Chondrocyte (in vitro differentiated cells): ENCODE measurements at regions not wholly inside any gene's neighbourhood (a gene's known extent, or its start where the extent isn't known, plus 50 kb on each side); places are given as distances from the start of the nearest gene placed in this dataset.

Experiments
- DNase-seq: peaks from one replicate; pipeline ENCODE4 v3.0.0; 2021; ENCODE audit warnings: mixed read lengths, low spot score
- H3K27ac Mint-ChIP-seq: one replicate; pipeline ENCODE4 v1.8.0; 2021; ENCODE audit warnings: mild to moderate bottlenecking, moderate library complexity, mixed read lengths; ENCODE audit not compliant: unreplicated experiment
- H3K27me3 Mint-ChIP-seq: 2 replicates; pipeline ENCODE4 v1.8.0; 2021; ENCODE audit warnings: low read depth, mixed read lengths
- H3K36me3 Mint-ChIP-seq: 2 replicates; pipeline ENCODE4 v1.8.0; 2021; ENCODE audit warnings: low read depth, mixed read lengths
- H3K4me1 Mint-ChIP-seq: 2 replicates; pipeline ENCODE4 v1.8.0; 2021; ENCODE audit warnings: low read depth, mild to moderate bottlenecking, mixed read lengths
- H3K4me3 Mint-ChIP-seq: one replicate; pipeline ENCODE4 v1.8.0; 2021; ENCODE audit warnings: mild to moderate bottlenecking, moderate library complexity, mixed read lengths; ENCODE audit not compliant: unreplicated experiment
- H3K9me3 Mint-ChIP-seq: 2 replicates; pipeline ENCODE4 v1.8.0; 2021; ENCODE audit warnings: low read depth, mixed read lengths
- TF ChIP-seq, protein P1 (sequence below): fragments of 200-600 bp; sonication (generic); IDR thresholded peaks from 2 replicates; pipeline ENCODE4 v1.5.0; 2021; ENCODE audit warnings: antibody characterized with exemption, mild to moderate bottlenecking, moderate library complexity

GRCh38 chr1:90510143-90510542 is 207.0 kb downstream of the BARHL2 start:
- no peaks in the 10 kb centered on the region for H3K36me3 Mint-ChIP-seq
- peaks cover 14% of the 10 kb centered on the region for H3K27me3 Mint-ChIP-seq
- H3K4me1 Mint-ChIP-seq = no peaks in the 10 kb centered on the region
- TF ChIP-seq, protein P1, sequence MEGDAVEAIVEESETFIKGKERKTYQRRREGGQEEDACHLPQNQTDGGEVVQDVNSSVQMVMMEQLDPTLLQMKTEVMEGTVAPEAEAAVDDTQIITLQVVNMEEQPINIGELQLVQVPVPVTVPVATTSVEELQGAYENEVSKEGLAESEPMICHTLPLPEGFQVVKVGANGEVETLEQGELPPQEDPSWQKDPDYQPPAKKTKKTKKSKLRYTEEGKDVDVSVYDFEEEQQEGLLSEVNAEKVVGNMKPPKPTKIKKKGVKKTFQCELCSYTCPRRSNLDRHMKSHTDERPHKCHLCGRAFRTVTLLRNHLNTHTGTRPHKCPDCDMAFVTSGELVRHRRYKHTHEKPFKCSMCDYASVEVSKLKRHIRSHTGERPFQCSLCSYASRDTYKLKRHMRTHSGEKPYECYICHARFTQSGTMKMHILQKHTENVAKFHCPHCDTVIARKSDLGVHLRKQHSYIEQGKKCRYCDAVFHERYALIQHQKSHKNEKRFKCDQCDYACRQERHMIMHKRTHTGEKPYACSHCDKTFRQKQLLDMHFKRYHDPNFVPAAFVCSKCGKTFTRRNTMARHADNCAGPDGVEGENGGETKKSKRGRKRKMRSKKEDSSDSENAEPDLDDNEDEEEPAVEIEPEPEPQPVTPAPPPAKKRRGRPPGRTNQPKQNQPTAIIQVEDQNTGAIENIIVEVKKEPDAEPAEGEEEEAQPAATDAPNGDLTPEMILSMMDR = no peak
- H3K27ac Mint-ChIP-seq = no peak overlapping the region
- no peak overlapping the region for H3K4me3 Mint-ChIP-seq
- no peaks in the 10 kb centered on the region for H3K9me3 Mint-ChIP-seq
- no peak for DNase-seq

DNA sequence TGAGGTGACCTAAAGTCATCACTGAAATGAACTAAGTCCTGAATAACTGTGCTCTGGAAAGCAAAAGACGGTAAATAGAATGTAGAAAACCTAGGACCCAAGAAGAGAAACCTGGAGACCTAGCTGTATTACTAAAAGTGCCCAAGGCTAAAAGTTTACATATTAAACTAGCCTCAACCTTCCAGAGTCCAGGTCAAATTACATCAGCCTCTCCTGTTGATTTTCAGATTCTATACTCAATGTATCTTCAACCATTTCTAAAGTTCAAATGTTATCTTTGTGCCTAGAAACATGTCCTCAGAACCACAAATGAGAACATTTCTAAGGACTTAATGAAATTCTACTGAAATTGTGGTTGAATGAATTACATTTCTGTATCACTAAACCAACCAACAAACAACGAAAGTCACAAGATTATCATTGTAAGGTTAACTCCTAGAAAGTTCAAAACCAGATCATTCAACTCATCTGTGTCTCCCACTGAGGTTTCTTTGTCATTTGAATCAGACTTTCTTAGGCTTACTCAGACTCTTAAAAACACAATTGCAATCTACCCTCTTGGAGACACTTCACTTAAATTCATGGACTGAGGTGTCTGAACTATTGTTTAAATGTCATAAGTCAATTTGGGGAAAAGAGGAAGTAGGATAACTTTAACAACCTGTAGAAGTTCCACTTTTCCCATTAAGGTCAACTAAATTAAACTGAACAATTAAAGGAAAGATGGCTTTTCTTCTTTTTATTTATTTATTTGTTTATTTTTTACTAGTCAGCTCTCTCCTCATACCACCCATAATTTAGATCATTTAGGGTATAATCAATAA is 207.7 kb downstream of the BARHL2 start:
- no peak overlapping the region for H3K27ac Mint-ChIP-seq
- H3K4me1 Mint-ChIP-seq = no peaks in the 10 kb centered on the region
- no peak for DNase-seq
- no peaks in the 10 kb centered on the region for H3K36me3 Mint-ChIP-seq
- TF ChIP-seq, protein P1 = no peak
- no peak overlapping the region for H3K4me3 Mint-ChIP-seq
- peaks cover 14% of the 10 kb centered on the region for H3K27me3 Mint-ChIP-seq
- no peaks in the 10 kb centered on the region for H3K9me3 Mint-ChIP-seq

GRCh38 chr1:90508376-90509167 is 208.5 kb downstream of the BARHL2 start:
- H3K27me3 Mint-ChIP-seq = peaks cover 12% of the 10 kb centered on the region
- DNase-seq = no peak
- H3K9me3 Mint-ChIP-seq = no peaks in the 10 kb centered on the region
- H3K4me3 Mint-ChIP-seq = no peak overlapping the region
- no peaks in the 10 kb centered on the region for H3K4me1 Mint-ChIP-seq
- no peak overlapping the region for H3K27ac Mint-ChIP-seq
- TF ChIP-seq, protein P1 = no peak
- H3K36me3 Mint-ChIP-seq = no peaks in the 10 kb centered on the region

DNA sequence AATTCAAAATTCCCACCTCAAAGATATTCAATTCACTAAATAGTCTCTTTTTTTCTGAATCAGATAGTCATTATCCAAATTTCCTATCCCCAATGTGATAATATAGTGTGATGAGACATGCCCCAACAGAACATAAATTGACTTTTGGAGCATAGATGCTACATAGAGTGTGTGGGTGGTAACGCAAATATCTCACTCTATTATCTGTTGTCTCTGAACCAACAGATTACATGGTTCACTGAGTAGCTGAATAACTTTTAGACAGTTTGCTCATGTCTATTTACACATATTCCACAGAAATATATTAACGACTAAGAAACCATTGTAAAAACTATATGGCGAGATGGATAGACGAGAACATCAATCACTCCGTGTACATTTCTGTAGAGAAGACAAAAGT is 209.9 kb downstream of the BARHL2 start:
- no peak overlapping the region for H3K27ac Mint-ChIP-seq

DNA sequence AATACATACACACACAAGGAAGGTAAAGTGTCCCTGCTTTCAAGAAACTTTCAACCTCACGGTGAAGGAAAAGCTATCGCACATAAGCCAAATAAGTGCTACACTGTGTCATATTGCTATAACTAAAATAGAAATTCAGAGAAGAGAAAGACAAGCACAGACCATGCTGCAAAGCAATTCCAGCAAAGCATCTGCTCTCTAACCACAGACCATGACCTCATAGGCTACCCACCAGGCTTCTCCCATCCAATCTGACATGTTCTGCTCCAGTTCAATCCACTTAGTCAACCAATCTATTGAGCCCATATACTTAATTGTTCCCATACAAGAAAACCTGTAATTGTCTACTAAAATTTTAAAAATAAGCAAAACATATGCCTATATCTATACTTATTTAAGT is 211.3 kb downstream of the BARHL2 start:
- TF ChIP-seq, protein P1 = no peak
- Mint-ChIP-seq H3K4me1 (no peaks in the 10 kb centered on the region), H3K9me3 (no peaks in the 10 kb centered on the region)

More for the DNA sequence above, 209.9 kb downstream of the BARHL2 start:
- DNase-seq = no peak
- Mint-ChIP-seq H3K4me3 (no peak overlapping the region), H3K36me3 (no peaks in the 10 kb centered on the region), H3K27me3 (peaks cover 18% of the 10 kb centered on the region), H3K9me3 (no peaks in the 10 kb centered on the region), H3K4me1 (no peaks in the 10 kb centered on the region)
- TF ChIP-seq, protein P1 = no peak

More for the DNA sequence above, 211.3 kb downstream of the BARHL2 start:
- Mint-ChIP-seq H3K27ac (no peak overlapping the region), H3K27me3 (peaks cover 18% of the 10 kb centered on the region), H3K36me3 (no peaks in the 10 kb centered on the region), H3K4me3 (no peak overlapping the region)
- DNase-seq = no peak
